NCI-H2081 treated with DMSO at 0.1 percent for 48 hours (cell line): ENCODE measurements at regions not wholly inside any gene's neighbourhood (a gene's known extent, or its start where the extent isn't known, plus 50 kb on each side); places are given as distances from the start of the nearest gene placed in this dataset.
"Not testable (repeated sequence)": the region's sequence is repeated elsewhere in the genome, so short reads cannot be mapped to it uniquely, and the experiment has no call there.

Source experiments
- DNase-seq: peaks from one replicate; lab custom pipeline; 2025; lab: John Stamatoyannopoulos, UW

DNA sequence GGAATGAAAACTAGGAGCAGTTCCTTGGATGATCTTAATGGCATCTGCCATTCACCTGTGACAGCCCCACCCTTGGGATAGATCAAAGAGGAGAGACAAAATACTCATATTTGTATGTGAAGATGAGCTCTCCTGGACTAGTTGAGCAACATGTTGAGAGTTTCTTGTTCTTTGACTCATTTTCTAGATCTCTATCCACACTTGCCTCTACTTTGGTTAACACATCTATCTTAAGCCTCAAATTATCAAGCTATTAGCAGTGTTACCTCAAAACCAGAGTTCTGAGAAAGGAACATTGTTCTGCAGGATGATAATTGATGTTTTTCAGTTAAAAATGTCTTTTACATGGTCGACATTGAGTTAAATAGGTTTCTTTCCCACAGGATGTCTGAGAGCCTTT is 94.2 kb upstream of the TEX13D start:
- DNase-seq, result no peak

DNA sequence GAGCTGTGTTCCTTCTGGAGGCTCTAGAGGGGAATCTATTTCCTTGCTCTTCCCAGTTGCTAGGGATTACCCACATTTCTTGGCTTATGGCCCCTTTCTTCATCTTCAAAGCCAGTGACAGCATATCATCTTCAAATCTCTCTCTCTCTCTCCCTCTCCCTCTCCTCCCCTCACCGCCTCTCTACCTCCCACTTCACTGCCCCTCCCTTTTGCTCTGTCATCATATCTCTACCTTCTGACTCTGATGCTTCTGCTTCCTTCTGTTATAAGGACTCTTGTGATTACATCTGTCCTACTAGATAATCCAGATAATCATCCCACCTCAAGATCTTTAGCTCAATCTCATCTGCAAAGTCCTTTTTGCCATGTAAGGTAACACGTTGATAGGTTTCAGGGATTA is 93.1 kb upstream of the TEX13D start:
- no peak for DNase-seq

DNA sequence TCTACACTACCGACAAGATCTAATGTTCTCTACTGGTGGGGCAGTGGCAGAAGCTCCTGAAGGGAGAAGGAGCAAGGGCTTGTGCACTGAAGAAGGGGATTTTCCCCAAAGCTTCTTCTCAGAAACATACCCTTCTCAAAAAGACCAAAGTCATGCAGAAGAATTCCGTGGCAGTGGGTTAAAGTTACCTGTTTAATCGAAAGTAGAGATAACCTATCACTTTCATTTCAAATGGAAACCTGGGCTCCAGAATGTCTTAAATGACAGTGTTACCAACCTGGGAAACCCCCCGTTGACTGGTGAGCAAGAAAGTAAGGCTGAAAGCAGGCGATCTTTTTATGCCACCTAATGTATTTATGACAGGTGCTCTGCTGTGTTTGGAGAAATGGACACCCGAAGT is 92.5 kb upstream of the TEX13D start:
- DNase-seq, result no peak

GRCh38 chrX:124240422-124240821 is 92.0 kb upstream of the TEX13D start:
- DNase-seq, result no peak

- DNase-seq, result no peak
These were observed 90.3 kb upstream of the TEX13D start for GRCh38 chrX:124242131-124242530.

- DNase-seq, result no peak
These were observed 83.1 kb upstream of the TEX13D start for GRCh38 chrX:124249345-124249744.

GRCh38 chrX:124250835-124251437 is 81.5 kb upstream of the TEX13D start:
- DNase-seq, result no peak

DNA sequence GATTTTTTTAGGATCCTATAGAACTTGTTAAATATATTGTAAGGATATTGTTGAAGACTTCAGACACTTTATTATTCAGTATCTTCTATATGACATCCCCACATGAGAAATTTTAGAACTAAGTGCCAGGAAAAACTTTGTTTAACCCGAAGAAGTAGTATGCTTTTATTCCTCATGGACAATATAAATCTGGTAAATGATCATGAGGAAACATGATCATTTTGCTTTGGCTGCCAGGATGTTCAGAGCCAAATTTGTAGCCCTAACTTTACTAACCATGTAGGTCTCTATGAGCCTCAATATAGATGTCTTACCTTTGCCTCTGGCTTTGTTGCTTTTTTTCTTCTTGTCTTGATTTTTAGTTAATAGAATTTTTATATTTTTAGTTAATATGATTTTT is 77.8 kb upstream of the TEX13D start:
- DNase-seq, result no peak

GRCh38 chrX:124256216-124256615 is 76.2 kb upstream of the TEX13D start:
- no peak for DNase-seq

GRCh38 chrX:124256629-124257380 is 75.7 kb upstream of the TEX13D start:
- DNase-seq, result no peak

DNA sequence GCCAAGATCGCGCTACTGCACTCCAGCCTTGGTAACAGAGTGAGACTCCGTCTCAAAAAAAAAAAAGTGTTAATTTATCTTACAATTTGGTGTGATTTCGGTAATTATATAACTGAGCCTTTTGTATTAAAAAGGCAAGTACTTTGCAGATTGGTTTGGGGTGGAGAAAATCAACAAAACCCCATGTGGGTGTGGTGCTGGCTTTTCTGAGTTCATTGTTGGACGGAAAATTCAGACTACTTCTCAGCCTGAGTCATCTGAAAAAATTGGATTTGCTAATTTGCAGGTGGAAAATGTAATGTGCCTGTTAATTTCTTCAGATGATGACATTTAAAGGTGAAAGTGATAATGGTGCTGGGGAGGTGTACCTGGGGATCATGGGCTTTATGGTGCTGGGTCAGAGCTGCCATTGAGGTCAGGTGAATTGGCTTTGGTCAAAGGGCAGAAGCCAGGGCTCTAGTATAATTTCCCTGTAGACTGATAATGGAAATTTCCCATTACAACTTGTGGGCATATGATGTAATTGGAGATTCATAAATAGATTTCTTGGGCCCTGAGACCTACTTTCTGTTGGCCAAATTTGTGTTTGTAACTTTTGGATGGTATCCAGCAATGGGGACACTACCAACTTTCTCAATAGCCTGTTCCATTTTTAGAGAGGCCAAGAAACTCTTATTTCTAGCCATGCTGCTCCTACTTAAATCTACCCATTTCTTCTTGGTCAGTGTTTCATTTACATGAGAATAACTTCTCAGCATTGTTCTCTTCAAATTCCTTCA is 74.3 kb upstream of the TEX13D start:
- no peak for DNase-seq

- no peak for DNase-seq
These were observed 71.6 kb upstream of the TEX13D start for GRCh38 chrX:124260845-124261244.

GRCh38 chrX:124263743-124264142 is 68.7 kb upstream of the TEX13D start:
- no peak for DNase-seq

- no peak for DNase-seq
These were observed 64.4 kb upstream of the TEX13D start for GRCh38 chrX:124268099-124268498.

- no peak for DNase-seq
These were observed 62.6 kb upstream of the TEX13D start for GRCh38 chrX:124269881-124270280.

- DNase-seq, result not testable (repeated sequence)
These were observed 60.9 kb upstream of the TEX13D start for GRCh38 chrX:124271599-124271998.

DNA sequence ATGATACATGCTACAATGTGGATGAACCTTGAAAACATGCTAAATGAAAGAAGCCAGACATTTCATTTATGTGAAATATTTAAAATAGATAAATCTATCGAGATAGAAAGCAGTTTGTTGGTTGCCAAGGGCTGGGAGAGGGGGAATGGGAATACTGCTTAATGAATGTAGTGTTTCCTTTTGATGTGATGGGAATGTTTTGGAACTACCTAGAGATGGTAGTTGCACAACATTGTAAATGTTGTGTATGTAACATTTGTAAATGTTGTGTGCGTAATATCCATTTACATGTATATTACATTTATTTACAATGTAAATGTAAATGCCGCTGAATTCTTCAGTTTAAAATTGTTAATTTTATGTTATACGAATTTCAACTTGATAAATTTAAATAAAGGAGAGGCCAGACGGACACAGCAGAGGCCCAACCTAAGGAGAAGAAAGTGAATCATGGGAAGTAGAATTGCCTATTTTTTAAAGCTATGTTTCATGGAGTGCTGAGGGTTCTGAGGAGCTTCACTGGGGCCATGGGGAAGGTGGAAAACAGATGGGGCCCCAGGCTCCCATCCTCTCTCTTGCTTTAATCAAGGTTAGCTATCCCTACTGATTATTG is 60.0 kb upstream of the TEX13D start:
- no peak for DNase-seq

DNA sequence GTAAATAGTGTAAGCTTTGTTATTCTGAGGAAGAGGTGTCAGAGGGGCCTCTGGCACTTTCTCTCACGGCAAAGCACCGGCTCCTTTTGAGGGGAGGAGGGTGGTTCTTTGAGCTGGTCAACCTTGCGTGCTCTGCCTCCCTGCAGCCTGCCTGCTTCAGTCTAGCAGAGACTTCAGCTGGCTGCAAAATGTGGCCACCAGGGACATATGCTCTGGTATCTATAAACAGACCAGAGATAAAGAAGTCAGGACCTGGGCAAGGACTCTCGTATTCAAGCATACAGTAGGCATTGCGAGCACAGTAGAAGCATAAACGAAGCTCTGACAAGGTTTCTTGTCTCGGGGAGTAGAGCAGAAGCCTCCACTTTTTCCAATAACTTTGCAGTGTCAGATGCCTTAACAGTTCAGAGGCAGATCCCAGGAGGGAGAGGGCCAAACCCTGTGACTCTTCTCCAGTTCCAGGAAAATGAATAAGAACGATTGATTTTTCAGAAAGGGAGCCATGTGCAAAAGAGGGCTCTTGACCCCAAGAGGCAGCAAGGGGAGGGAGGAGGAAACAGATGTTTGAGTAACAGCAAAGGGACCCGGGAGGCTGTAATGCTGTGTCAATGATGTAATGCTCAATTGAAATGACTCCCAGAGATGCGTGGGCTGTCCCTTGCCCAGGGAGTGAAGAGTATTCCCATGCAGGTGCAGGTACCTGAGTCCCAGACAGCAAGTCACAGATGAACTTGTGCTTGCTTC is 57.9 kb upstream of the TEX13D start:
- DNase-seq, result no peak

DNA sequence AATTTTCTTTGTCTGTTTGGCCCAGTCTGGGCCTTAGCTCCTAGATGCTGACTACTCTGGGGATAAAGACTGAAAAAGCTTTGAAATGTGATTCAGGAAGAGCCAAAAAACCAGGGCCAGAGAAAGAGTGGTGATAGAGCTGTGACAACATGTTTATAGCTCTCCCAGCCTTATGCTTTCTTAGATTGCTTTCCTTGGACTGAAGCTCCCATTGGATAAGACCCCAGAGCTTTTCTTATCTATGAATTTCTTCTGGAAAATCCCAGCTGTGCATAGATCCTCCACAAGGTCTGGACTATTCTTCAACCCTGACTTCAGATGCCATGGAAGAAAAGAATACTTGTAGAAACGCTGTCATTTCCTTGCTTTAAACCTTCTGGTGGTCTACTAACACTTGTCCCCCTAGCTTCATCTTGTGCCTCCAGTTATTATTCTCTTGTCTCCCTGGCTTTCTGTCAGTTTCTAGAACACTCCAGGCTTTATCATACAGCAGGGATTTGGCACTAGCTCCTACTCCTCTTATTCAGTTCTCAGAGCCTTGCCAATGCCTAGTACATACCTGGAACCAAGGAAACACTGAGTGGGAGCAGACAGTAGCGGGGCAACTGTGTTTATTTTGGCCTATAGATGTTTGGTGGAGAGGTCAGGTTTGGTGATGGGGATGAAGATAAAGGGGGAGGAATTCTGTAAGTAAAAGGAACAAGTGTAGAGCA is 57.1 kb upstream of the TEX13D start:
- no peak for DNase-seq

- DNase-seq, result no peak
These were observed 52.1 kb upstream of the TEX13D start for GRCh38 chrX:124280294-124280902.

DNA sequence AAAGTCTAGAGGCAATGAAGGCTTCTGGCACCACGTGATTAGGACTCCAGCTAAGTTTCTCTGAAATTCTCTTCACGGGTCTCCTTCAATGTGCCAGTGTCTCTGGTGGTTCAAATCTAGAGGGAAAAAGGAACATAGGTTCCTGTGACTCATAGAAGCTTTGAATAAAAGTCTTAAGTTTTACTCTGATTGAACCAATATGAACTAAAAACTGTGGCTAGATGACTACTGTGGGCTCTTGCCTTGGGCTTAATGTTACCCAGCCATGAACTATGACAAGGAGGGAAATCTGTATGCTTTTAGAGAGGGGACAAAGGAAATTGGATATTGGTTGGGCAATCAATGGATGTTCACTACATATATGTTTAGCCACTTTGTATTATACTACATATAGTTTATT is 49.9 kb upstream of the TEX13D start:
- DNase-seq, result no peak
